Cardiac fibroblast (primary cell): ENCODE measurements at regions not wholly inside any gene's neighbourhood (a gene's known extent, or its start where the extent isn't known, plus 50 kb on each side); places are given as distances from the start of the nearest gene placed in this dataset.
"Not testable (repeated sequence)": the region's sequence is repeated elsewhere in the genome, so short reads cannot be mapped to it uniquely, and the experiment has no call there.

Source experiments
- DNase-seq, 2 donors: peaks; one replicate each; pipeline versions ENCODE4 v3.0.0 to v3.0.0-alpha.2; 2010; ENCODE audit warnings: low read depth in 2 of 2
- H3K4me3 ChIP-seq, 2 donors: replicated peaks in 1 of 2; 1 replicate in 1 of 2; 2 replicates in 1 of 2; pipeline ENCODE4 v1.5.1; 2011; ENCODE audit warnings: low read depth in 2 of 2, low read length in 2 of 2, mild to moderate bottlenecking in 2 of 2, moderate library complexity in 1 of 2
- TF ChIP-seq, protein P1 (sequence below): IDR thresholded peaks from one replicate; pipeline ENCODE4 v1.5.1; 2011; ENCODE audit warnings: low read depth, mild to moderate bottlenecking, low read length, inconsistent platforms

DNA sequence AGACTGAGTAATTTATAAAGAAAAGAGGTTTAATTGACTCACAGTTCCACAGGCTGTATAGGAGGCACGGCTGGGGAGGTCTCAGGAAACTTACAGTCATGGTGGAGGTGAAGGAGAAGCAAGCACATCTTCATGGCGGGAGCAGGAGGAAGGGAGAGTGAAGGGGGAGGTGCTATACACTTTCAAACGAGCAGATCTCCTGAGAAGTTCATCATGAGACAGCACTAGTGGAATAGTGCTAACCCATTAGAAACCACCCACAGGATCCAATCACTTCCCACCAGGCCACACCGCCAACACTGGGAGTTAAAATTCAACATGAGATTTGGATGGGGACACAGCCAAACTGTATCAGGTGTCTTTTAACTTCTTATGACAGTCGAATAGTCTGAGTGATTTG, 1459.3 kb upstream of the ACO1 start:
- TF ChIP-seq, protein P1, sequence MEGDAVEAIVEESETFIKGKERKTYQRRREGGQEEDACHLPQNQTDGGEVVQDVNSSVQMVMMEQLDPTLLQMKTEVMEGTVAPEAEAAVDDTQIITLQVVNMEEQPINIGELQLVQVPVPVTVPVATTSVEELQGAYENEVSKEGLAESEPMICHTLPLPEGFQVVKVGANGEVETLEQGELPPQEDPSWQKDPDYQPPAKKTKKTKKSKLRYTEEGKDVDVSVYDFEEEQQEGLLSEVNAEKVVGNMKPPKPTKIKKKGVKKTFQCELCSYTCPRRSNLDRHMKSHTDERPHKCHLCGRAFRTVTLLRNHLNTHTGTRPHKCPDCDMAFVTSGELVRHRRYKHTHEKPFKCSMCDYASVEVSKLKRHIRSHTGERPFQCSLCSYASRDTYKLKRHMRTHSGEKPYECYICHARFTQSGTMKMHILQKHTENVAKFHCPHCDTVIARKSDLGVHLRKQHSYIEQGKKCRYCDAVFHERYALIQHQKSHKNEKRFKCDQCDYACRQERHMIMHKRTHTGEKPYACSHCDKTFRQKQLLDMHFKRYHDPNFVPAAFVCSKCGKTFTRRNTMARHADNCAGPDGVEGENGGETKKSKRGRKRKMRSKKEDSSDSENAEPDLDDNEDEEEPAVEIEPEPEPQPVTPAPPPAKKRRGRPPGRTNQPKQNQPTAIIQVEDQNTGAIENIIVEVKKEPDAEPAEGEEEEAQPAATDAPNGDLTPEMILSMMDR = no peak
- H3K4me3 ChIP-seq = no peak overlapping the region
- DNase-seq = no peak

- H3K4me3 ChIP-seq = no peak overlapping the region
- no peak for DNase-seq
- TF ChIP-seq, protein P1 = no peak
These were observed 1458.8 kb upstream of the ACO1 start for GRCh38 chr9:30925635-30926034.

DNA sequence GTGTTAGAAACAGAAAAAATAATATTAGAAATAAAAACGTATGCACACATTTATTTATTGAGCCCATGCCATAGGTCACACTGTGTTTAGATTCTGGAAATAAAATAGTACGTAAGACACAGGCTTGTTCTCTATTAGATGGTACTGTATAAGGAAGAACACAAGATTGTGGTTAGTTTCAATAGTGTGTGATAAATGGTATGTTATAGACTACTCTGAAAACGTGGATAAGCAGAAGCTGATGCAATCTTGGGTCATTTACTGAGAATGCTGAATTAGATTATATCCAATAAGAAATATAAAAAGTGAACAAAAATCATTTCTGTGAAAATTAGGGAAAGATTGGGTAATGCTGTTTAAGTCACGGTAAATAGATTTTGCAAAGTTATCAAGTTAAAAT, 1456.4 kb upstream of the ACO1 start:
- H3K4me3 ChIP-seq = no peak overlapping the region
- TF ChIP-seq, protein P1 = no peak
- no peak for DNase-seq

DNA sequence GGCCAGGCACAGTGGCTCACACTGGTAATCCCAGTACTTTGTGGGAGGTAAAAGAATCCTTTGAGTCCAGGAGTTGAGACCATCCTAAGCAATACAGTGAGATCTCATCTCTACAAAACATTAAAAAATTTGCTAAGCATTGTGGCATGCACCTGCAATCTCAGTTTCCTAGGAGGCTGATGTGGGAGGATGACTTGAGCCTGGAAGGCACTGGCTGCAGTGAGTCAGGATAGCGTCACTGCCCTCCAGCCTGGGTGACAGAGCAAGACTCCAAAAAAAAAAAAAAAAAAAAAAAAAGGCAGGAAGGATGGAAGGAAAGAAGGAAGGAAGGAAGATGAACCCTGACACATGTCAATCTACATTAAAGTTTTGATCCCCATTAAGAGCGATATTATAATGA, 1452.2 kb upstream of the ACO1 start:
- peak in 1 of 2 donors; percentile 2 for DNase-seq
- H3K4me3 ChIP-seq = no peak overlapping the region
- TF ChIP-seq, protein P1 = no peak

- no peak for DNase-seq
- TF ChIP-seq, protein P1 = no peak
- no peak overlapping the region for H3K4me3 ChIP-seq
These were observed 1448.7 kb upstream of the ACO1 start for GRCh38 chr9:30935730-30936129.

GRCh38 chr9:30937106-30937505, 1447.3 kb upstream of the ACO1 start:
- TF ChIP-seq, protein P1 = no peak
- no peak overlapping the region for H3K4me3 ChIP-seq
- DNase-seq = no peak

GRCh38 chr9:30942852-30943251, 1441.6 kb upstream of the ACO1 start:
- not testable (repeated sequence) for DNase-seq, H3K4me3 ChIP-seq
